ENCODE measurements at regions not wholly inside any gene's neighbourhood (a gene's known extent, or its start where the extent isn't known, plus 50 kb on each side); places are given as distances from the start of the nearest gene placed in this dataset.

GRCh38 chr14:80124794-80125193 lies 86.5 kb downstream of the DIO2 start:
- Histone ChIP-seq H3K9ac (ENCODE audit: low read length) (no peak overlapping the region), H3K4ac (ENCODE audit: low read depth, low read length) (no peak overlapping the region), H2BK120ac (ENCODE audit: low read depth, low read length) (no peak overlapping the region), H2BK5ac (ENCODE audit: low read length) (no peak overlapping the region), H3K4me3 (ENCODE audit: low read length) (no peak overlapping the region), H3K18ac (ENCODE audit: low read length) (no peak overlapping the region), H3K27ac (ENCODE audit: low read depth, low read length) (no peak overlapping the region), H3K36me3 (ENCODE audit: control insufficient read depth, insufficient read depth, low read length) (no peaks in the 10 kb centered on the region), H3K56ac (ENCODE audit: low read length) (no peak overlapping the region), H3K4me1 (ENCODE audit: control insufficient read depth, low read depth, low read length) (no peaks in the 10 kb centered on the region), H2BK15ac (replicated peaks; ENCODE audit: low read depth) (no peak overlapping the region), H2AK5ac (ENCODE audit: low read length) (no peak overlapping the region), H4K8ac (ENCODE audit: low read depth, low read length) (no peak overlapping the region), H3K27me3 (ENCODE audit: insufficient read depth, low read length, poor library complexity) (no peaks in the 10 kb centered on the region), H3K79me1 (ENCODE audit: low read length) (no peaks in the 10 kb centered on the region), H3K79me2 (ENCODE audit: control insufficient read depth, insufficient read depth, low read length) (no peaks in the 10 kb centered on the region), H3K4me2 (ENCODE audit: low read length) (no peak overlapping the region), H3K23ac (ENCODE audit: low read length) (no peak overlapping the region), H4K5ac (ENCODE audit: low read length) (no peak overlapping the region)
- WGBS (ENCODE audit: extremely low coverage, insufficient coverage, low lambda C conversion rate): no CpG with 5 or more reads among the region's 3 CpGs
- no peak for DNase-seq

GRCh38 chr14:80117876-80118275 lies 93.4 kb downstream of the DIO2 start:
- Histone ChIP-seq H3K23ac (ENCODE audit: low read length) (no peak overlapping the region), H3K9ac (ENCODE audit: low read length) (no peak overlapping the region), H2BK5ac (ENCODE audit: low read length) (no peak overlapping the region), H3K4me3 (ENCODE audit: low read length) (no peak overlapping the region), H3K56ac (ENCODE audit: low read length) (no peak overlapping the region), H2AK5ac (ENCODE audit: low read length) (no peak overlapping the region), H4K8ac (ENCODE audit: low read depth, low read length) (no peak overlapping the region), H3K79me1 (ENCODE audit: low read length) (no peaks in the 10 kb centered on the region), H3K4me1 (ENCODE audit: control insufficient read depth, low read depth, low read length) (no peaks in the 10 kb centered on the region), H3K27ac (ENCODE audit: low read depth, low read length) (no peak overlapping the region), H3K18ac (ENCODE audit: low read length) (no peak overlapping the region), H2BK120ac (ENCODE audit: low read depth, low read length) (no peak overlapping the region), H3K4ac (ENCODE audit: low read depth, low read length) (no peak overlapping the region), H3K36me3 (ENCODE audit: control insufficient read depth, insufficient read depth, low read length) (no peaks in the 10 kb centered on the region), H2BK15ac (replicated peaks; ENCODE audit: low read depth) (no peak overlapping the region), H3K79me2 (ENCODE audit: control insufficient read depth, insufficient read depth, low read length) (no peaks in the 10 kb centered on the region), H3K27me3 (ENCODE audit: insufficient read depth, low read length, poor library complexity) (no peaks in the 10 kb centered on the region), H4K5ac (ENCODE audit: low read length) (no peak overlapping the region), H3K4me2 (ENCODE audit: low read length) (no peak overlapping the region)
- no peak for DNase-seq
- no CpG with 5 or more reads among the region's 1 CpG for WGBS (ENCODE audit: extremely low coverage, insufficient coverage, low lambda C conversion rate)

GRCh38 chr14:80116157-80116556 lies 95.1 kb downstream of the DIO2 start:
- Histone ChIP-seq H3K56ac (ENCODE audit: low read length) (no peak overlapping the region), H3K36me3 (ENCODE audit: control insufficient read depth, insufficient read depth, low read length) (no peaks in the 10 kb centered on the region), H3K4me2 (ENCODE audit: low read length) (no peak overlapping the region), H3K9ac (ENCODE audit: low read length) (no peak overlapping the region), H2BK5ac (ENCODE audit: low read length) (no peak overlapping the region), H2BK120ac (ENCODE audit: low read depth, low read length) (no peak overlapping the region), H2BK15ac (replicated peaks; ENCODE audit: low read depth) (no peak overlapping the region), H3K18ac (ENCODE audit: low read length) (no peak overlapping the region), H3K23ac (ENCODE audit: low read length) (no peak overlapping the region), H3K79me1 (ENCODE audit: low read length) (no peaks in the 10 kb centered on the region), H4K8ac (ENCODE audit: low read depth, low read length) (no peak overlapping the region), H3K27me3 (ENCODE audit: insufficient read depth, low read length, poor library complexity) (no peaks in the 10 kb centered on the region), H3K4me3 (ENCODE audit: low read length) (no peak overlapping the region), H3K79me2 (ENCODE audit: control insufficient read depth, insufficient read depth, low read length) (no peaks in the 10 kb centered on the region), H2AK5ac (ENCODE audit: low read length) (no peak overlapping the region), H3K4ac (ENCODE audit: low read depth, low read length) (no peak overlapping the region), H3K27ac (ENCODE audit: low read depth, low read length) (no peak overlapping the region), H4K5ac (ENCODE audit: low read length) (no peak overlapping the region), H3K4me1 (ENCODE audit: control insufficient read depth, low read depth, low read length) (no peaks in the 10 kb centered on the region)
- DNase-seq: no peak
- WGBS (ENCODE audit: extremely low coverage, insufficient coverage, low lambda C conversion rate): no CpG with 5 or more reads among the region's 2 CpGs

GRCh38 chr14:80110721-80111120 lies 100.6 kb downstream of the DIO2 start:
- no peak overlapping the region for H3K23ac ChIP-seq (ENCODE audit: low read length)
- no peak overlapping the region for H3K4me3 ChIP-seq (ENCODE audit: low read length)
- H4K5ac ChIP-seq (ENCODE audit: low read length): no peak overlapping the region
- no peak overlapping the region for H3K18ac ChIP-seq (ENCODE audit: low read length)
- H3K79me1 ChIP-seq (ENCODE audit: low read length): no peaks in the 10 kb centered on the region
- H3K4me2 ChIP-seq (ENCODE audit: low read length): no peak overlapping the region
- H4K8ac ChIP-seq (ENCODE audit: low read depth, low read length): no peak overlapping the region
- no peaks in the 10 kb centered on the region for H3K4me1 ChIP-seq (ENCODE audit: control insufficient read depth, low read depth, low read length)
- no peak overlapping the region for H3K9ac ChIP-seq (ENCODE audit: low read length)
- H3K27me3 ChIP-seq (ENCODE audit: insufficient read depth, low read length, poor library complexity): no peaks in the 10 kb centered on the region
- no peak overlapping the region for H2AK5ac ChIP-seq (ENCODE audit: low read length)
- WGBS (ENCODE audit: extremely low coverage, insufficient coverage, low lambda C conversion rate): no CpG with 5 or more reads among the region's 6 CpGs
- H2BK5ac ChIP-seq (ENCODE audit: low read length): no peak overlapping the region
- H3K4ac ChIP-seq (ENCODE audit: low read depth, low read length): no peak overlapping the region
- no peak overlapping the region for H3K56ac ChIP-seq (ENCODE audit: low read length)
- no peak overlapping the region for H2BK120ac ChIP-seq (ENCODE audit: low read depth, low read length)
- no peak overlapping the region for H2BK15ac ChIP-seq (replicated peaks; ENCODE audit: low read depth)
- H3K79me2 ChIP-seq (ENCODE audit: control insufficient read depth, insufficient read depth, low read length): no peaks in the 10 kb centered on the region
- DNase-seq: no peak
- H3K27ac ChIP-seq (ENCODE audit: low read depth, low read length): no peak overlapping the region
- H3K36me3 ChIP-seq (ENCODE audit: control insufficient read depth, insufficient read depth, low read length): no peaks in the 10 kb centered on the region

GRCh38 chr14:80109055-80109454 lies 102.2 kb downstream of the DIO2 start:
- Histone ChIP-seq H4K8ac (ENCODE audit: low read depth, low read length) (no peak overlapping the region), H3K79me1 (ENCODE audit: low read length) (no peaks in the 10 kb centered on the region), H3K4me1 (ENCODE audit: control insufficient read depth, low read depth, low read length) (no peaks in the 10 kb centered on the region), H2BK120ac (ENCODE audit: low read depth, low read length) (no peak overlapping the region), H3K79me2 (ENCODE audit: control insufficient read depth, insufficient read depth, low read length) (no peaks in the 10 kb centered on the region), H3K27ac (ENCODE audit: low read depth, low read length) (no peak overlapping the region), H3K4me2 (ENCODE audit: low read length) (no peak overlapping the region), H3K4me3 (ENCODE audit: low read length) (no peak overlapping the region), H2BK5ac (ENCODE audit: low read length) (no peak overlapping the region), H3K56ac (ENCODE audit: low read length) (no peak overlapping the region), H2BK15ac (replicated peaks; ENCODE audit: low read depth) (no peak overlapping the region), H3K23ac (ENCODE audit: low read length) (no peak overlapping the region), H3K9ac (ENCODE audit: low read length) (no peak overlapping the region), H3K4ac (ENCODE audit: low read depth, low read length) (no peak overlapping the region), H3K18ac (ENCODE audit: low read length) (no peak overlapping the region), H4K5ac (ENCODE audit: low read length) (no peak overlapping the region), H3K36me3 (ENCODE audit: control insufficient read depth, insufficient read depth, low read length) (no peaks in the 10 kb centered on the region), H2AK5ac (ENCODE audit: low read length) (no peak overlapping the region), H3K27me3 (ENCODE audit: insufficient read depth, low read length, poor library complexity) (no peaks in the 10 kb centered on the region)
- DNase-seq: no peak
- WGBS (ENCODE audit: extremely low coverage, insufficient coverage, low lambda C conversion rate): no CpG with 5 or more reads among the region's 1 CpG

- H3K4me3 ChIP-seq (ENCODE audit: low read length): no peak overlapping the region
- H3K36me3 ChIP-seq (ENCODE audit: control insufficient read depth, insufficient read depth, low read length): no peaks in the 10 kb centered on the region
- H3K23ac ChIP-seq (ENCODE audit: low read length): no peak overlapping the region
- H3K79me1 ChIP-seq (ENCODE audit: low read length): no peaks in the 10 kb centered on the region
- no peak overlapping the region for H3K56ac ChIP-seq (ENCODE audit: low read length)
- no peaks in the 10 kb centered on the region for H3K27me3 ChIP-seq (ENCODE audit: insufficient read depth, low read length, poor library complexity)
- H3K18ac ChIP-seq (ENCODE audit: low read length): no peak overlapping the region
- H3K27ac ChIP-seq (ENCODE audit: low read depth, low read length): no peak overlapping the region
- no peak overlapping the region for H4K5ac ChIP-seq (ENCODE audit: low read length)
- H2AK5ac ChIP-seq (ENCODE audit: low read length): no peak overlapping the region
- H2BK15ac ChIP-seq (replicated peaks; ENCODE audit: low read depth): no peak overlapping the region
- no peak overlapping the region for H3K4me2 ChIP-seq (ENCODE audit: low read length)
- H3K9ac ChIP-seq (ENCODE audit: low read length): no peak overlapping the region
- no peak overlapping the region for H3K4ac ChIP-seq (ENCODE audit: low read depth, low read length)
- WGBS (ENCODE audit: extremely low coverage, insufficient coverage, low lambda C conversion rate): no CpG with 5 or more reads among the region's 2 CpGs
- H2BK5ac ChIP-seq (ENCODE audit: low read length): no peak overlapping the region
- DNase-seq: no peak
- no peak overlapping the region for H2BK120ac ChIP-seq (ENCODE audit: low read depth, low read length)
- no peaks in the 10 kb centered on the region for H3K79me2 ChIP-seq (ENCODE audit: control insufficient read depth, insufficient read depth, low read length)
- H3K4me1 ChIP-seq (ENCODE audit: control insufficient read depth, low read depth, low read length): no peaks in the 10 kb centered on the region
- H4K8ac ChIP-seq (ENCODE audit: low read depth, low read length): no peak overlapping the region
These were observed 102.9 kb downstream of the DIO2 start for GRCh38 chr14:80108430-80108829.
